ENCODE measurements at regions not wholly inside any gene's neighbourhood (a gene's known extent, or its start where the extent isn't known, plus 50 kb on each side); places are given as distances from the start of the nearest gene placed in this dataset.

DNA sequence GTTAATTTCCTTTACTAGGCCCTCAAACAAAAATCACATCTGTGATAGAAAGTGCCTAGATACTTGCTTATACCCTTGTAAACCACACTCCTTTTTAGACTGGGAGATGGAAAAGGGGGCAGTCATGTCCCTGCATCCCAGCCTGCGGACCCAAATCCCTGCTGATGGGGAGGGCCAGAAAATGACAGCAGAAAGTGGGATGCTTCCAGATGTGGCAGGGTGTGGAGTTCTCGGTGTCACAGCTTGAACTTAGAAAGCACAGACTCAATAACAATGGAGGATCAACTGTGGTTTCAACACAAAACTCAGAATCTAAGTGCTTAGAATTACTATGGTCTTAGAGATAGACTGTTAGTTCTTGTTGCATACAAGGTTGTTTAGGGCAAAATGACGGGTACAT, 95.6 kb upstream of the F3 start:
- no peak overlapping the region for H2AK9ac ChIP-seq (replicated peaks; ENCODE audit: low read depth, low read length, poor library complexity)
- WGBS, 2 experiments (ENCODE audit: extremely low coverage in 2 of 2, insufficient read length in 1 of 2): no CpG with 5 or more reads among the region's 3 CpGs
- H4K20me1 ChIP-seq (ENCODE audit: insufficient read depth, low read length): no peaks in the 10 kb centered on the region
- H3K36me3 ChIP-seq (ENCODE audit: control insufficient read depth, insufficient read depth, low read length): no peaks in the 10 kb centered on the region
- peak overlapping the region; percentile 87 to 94 for H4K8ac ChIP-seq (ENCODE audit: low read depth in 2 of 2, low read length in 2 of 2)
- peak overlapping the region; percentile 94 for H3K27ac ChIP-seq (ENCODE audit: insufficient read depth, low read length)
- peak overlapping the region; percentile 95 for H2BK20ac ChIP-seq (ENCODE audit: low read depth, low read length)
- DNase-seq (no peak), ATAC-seq (ENCODE audit: low read depth) (no peak)
- peak overlapping the region; percentile 97 for H3K14ac ChIP-seq (replicated peaks; ENCODE audit: low read depth, low read length)
- peak overlapping the region; percentile 58; the same call in 1 of the 2 replicates for H3K9ac ChIP-seq (ENCODE audit: low read depth, low read length)
- BruUV-seq (replicated peaks): no TSS peak
- no peak overlapping the region for H2AFZ ChIP-seq (replicated peaks; ENCODE audit: low read length, poor library complexity)
- H3K18ac ChIP-seq (ENCODE audit: low read depth, low read length): peak overlapping the region; percentile 94
- H3K9me1 ChIP-seq (ENCODE audit: insufficient read depth, low read length): peaks cover 9% of the 10 kb centered on the region
- intact Hi-C loops (cut with micrococcal nuclease): no loop called here
- H3K79me1 ChIP-seq (ENCODE audit: low read depth in 1 of 2, low read length in 2 of 2): peaks cover 0 to 17% of the 10 kb centered on the region in 2 experiments; a peak in 2 of 4 replicates
- H3K9me3 ChIP-seq (ENCODE audit: control insufficient read depth, insufficient read depth, low read length): no peaks in the 10 kb centered on the region
- peak overlapping the region; percentile 98 for H2AK5ac ChIP-seq (ENCODE audit: low read depth, low read length)
- peak overlapping the region; percentile 66 for H3K23ac ChIP-seq (ENCODE audit: low read depth, low read length)
- peak overlapping the region; percentile 92 for H4K5ac ChIP-seq (ENCODE audit: low read depth, low read length)
- peaks cover 10% of the 10 kb centered on the region for H3K4me1 ChIP-seq (ENCODE audit: control insufficient read depth, insufficient read depth, low read length)
- no peak overlapping the region for H3K4me2 ChIP-seq (ENCODE audit: low read depth, low read length)
- dilution Hi-C loops (cut with HindIII; ENCODE audit: low sequenced_read_pairs, unreplicated experiment): no loop called here
- in situ Hi-C loops (cut with MboI; ENCODE audit: low sequenced_read_pairs): no loop called here
- H3K56ac ChIP-seq (ENCODE audit: extremely low read depth, insufficient read depth, low read length): peak overlapping the region; percentile 64; the same call in 1 of the 2 replicates
- H2BK120ac ChIP-seq (ENCODE audit: low read depth, low read length): peak overlapping the region; percentile 97
- no peaks in the 10 kb centered on the region for H3K27me3 ChIP-seq (ENCODE audit: control insufficient read depth, insufficient read depth, low read length)
- POLR2A ChIA-PET (ENCODE audit: unreplicated experiment): no interaction called here
- H3K4me3 ChIP-seq (ENCODE audit: insufficient read depth, low read depth, low read length): no peak overlapping the region
- TF ChIP-seq MAZ (IDR thresholded peaks at IDR 0.05; ENCODE audit: borderline replicate concordance, low read depth, low read length) (no peak), CHD1 (IDR thresholded peaks at IDR 0.05; ENCODE audit: low read depth, low read length) (no peak), FOS (IDR thresholded peaks at IDR 0.05; ENCODE audit: low read depth, low read length) (no peak), CEBPB (IDR thresholded peaks at IDR 0.05; ENCODE audit: low read depth, low read length) (no peak), RAD21 (IDR thresholded peaks at IDR 0.05; ENCODE audit: low read length) (no peak), POLR2A (IDR thresholded peaks at IDR 0.05; ENCODE audit: low read depth, low read length) (no peak), SMC3 (IDR thresholded peaks at IDR 0.05; ENCODE audit: low read depth, low read length) (no peak)
- TF ChIP-seq, protein P1, sequence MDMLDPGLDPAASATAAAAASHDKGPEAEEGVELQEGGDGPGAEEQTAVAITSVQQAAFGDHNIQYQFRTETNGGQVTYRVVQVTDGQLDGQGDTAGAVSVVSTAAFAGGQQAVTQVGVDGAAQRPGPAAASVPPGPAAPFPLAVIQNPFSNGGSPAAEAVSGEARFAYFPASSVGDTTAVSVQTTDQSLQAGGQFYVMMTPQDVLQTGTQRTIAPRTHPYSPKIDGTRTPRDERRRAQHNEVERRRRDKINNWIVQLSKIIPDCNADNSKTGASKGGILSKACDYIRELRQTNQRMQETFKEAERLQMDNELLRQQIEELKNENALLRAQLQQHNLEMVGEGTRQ (IDR thresholded peaks at IDR 0.05; ENCODE audit: low read depth, low read length): no peak
- TF ChIP-seq, protein P2, sequence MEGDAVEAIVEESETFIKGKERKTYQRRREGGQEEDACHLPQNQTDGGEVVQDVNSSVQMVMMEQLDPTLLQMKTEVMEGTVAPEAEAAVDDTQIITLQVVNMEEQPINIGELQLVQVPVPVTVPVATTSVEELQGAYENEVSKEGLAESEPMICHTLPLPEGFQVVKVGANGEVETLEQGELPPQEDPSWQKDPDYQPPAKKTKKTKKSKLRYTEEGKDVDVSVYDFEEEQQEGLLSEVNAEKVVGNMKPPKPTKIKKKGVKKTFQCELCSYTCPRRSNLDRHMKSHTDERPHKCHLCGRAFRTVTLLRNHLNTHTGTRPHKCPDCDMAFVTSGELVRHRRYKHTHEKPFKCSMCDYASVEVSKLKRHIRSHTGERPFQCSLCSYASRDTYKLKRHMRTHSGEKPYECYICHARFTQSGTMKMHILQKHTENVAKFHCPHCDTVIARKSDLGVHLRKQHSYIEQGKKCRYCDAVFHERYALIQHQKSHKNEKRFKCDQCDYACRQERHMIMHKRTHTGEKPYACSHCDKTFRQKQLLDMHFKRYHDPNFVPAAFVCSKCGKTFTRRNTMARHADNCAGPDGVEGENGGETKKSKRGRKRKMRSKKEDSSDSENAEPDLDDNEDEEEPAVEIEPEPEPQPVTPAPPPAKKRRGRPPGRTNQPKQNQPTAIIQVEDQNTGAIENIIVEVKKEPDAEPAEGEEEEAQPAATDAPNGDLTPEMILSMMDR (conservative IDR thresholded peaks at IDR 0.05; ENCODE audit: low read depth, low read length): no peak
- TF ChIP-seq, protein P3, sequence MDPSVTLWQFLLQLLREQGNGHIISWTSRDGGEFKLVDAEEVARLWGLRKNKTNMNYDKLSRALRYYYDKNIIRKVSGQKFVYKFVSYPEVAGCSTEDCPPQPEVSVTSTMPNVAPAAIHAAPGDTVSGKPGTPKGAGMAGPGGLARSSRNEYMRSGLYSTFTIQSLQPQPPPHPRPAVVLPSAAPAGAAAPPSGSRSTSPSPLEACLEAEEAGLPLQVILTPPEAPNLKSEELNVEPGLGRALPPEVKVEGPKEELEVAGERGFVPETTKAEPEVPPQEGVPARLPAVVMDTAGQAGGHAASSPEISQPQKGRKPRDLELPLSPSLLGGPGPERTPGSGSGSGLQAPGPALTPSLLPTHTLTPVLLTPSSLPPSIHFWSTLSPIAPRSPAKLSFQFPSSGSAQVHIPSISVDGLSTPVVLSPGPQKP (IDR thresholded peaks at IDR 0.05; ENCODE audit: borderline replicate concordance, low read depth, low read length): no peak
- CTCF ChIA-PET: no interaction called here
- H3K4ac ChIP-seq (ENCODE audit: low read depth, low read length): peak overlapping the region; percentile 93
- H4K91ac ChIP-seq (ENCODE audit: insufficient read depth, low read depth, low read length): peak overlapping the region; percentile 95
- peak overlapping the region; percentile 96 for H2BK5ac ChIP-seq (ENCODE audit: low read depth, low read length, poor library complexity, severe bottlenecking)
- H2BK15ac ChIP-seq (ENCODE audit: low read depth, low read length): peak overlapping the region; percentile 95
